Fibroblast of skin of scalp (primary cell): ENCODE measurements at regions not wholly inside any gene's neighbourhood (a gene's known extent, or its start where the extent isn't known, plus 50 kb on each side); places are given as distances from the start of the nearest gene placed in this dataset.

Source experiments
- DNase-seq: peaks from one replicate; pipeline ENCODE4 v3.0.0-alpha.2; 2013

- DNase-seq, result no peak
Measured at GRCh38 chr5:62707131-62707530, 128.5 kb downstream of the LRRC70 start.

DNA sequence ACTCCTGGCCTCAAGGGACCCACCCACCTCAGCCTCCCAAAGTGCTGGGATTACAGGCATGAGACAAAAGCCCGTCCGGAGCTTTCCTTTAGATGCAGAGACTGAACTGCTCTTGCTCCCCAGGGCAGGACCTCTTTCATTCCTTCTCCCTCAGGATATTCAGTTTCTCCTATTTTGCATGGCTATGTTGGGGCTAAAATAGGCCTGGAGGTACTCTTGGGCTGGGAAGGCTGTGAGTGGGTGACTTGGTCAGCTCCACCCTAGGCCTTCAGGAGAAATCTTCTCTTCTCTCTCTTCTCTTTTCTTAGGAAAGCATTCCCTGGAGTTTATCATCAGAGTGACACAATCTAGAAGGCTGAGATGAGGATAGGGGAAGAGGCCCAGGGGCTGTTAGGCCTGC lies 126.4 kb downstream of the LRRC70 start:
- no peak for DNase-seq

GRCh38 chr5:62702126-62702525 lies 123.5 kb downstream of the LRRC70 start:
- no peak for DNase-seq

DNA sequence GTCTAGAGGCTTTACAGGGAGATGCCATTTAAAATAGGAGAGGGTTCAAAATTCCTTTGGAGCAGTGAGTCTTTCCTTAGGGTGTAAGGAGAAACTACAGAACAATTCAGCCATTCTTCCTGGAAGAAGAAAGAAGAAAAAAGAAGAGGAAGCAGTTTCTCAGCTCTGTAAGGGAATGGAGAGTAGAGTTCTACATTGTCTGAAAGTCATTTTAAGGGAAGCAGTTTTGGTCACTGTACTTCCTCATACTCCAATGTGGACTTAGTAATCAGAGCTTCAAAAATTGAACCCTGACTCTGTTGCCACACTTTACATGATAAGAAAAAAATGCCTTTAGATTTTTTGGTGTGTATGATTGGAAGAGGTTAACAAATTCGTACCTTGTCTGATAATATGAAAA lies 122.4 kb downstream of the LRRC70 start:
- DNase-seq, result no peak

DNA sequence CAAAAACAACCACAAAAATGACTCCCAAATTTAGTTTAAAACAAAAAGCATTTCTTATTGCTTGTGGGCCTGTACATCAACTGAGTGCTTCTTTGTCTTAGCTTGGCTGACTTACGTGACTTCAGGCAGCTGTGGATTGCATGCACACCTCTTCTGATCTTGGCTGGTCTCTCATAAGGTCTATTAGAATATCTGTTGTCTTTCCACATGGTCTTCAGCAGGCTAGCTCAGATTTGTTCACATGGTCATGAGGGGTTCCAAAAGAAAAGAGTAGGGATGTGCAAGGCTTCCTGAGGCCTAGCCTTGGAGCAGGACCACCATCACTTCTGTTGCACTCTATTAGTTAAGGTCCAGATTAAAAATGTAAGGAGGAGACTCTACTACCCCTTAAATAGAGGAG lies 120.1 kb downstream of the LRRC70 start:
- DNase-seq, result no peak

DNA sequence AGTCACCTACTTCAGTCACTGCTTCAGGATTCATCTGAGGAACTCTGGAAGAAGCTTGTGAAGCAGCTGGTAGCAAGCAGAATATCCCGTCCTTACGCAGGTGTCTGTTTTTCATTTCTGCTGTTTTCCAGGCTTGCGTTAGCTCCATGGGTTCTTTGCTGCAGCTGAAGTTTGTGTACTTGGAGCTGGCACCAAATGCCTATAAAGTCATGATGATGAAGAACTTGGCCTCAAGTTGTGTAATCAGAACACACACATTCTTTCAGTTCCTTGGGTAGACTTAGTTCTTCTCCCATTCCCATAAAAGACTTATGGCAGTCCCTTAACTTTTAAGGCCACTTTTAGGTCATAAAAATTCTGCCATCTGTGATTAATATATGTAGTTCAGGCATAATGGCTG lies 116.7 kb downstream of the LRRC70 start:
- DNase-seq, result no peak

- no peak for DNase-seq
Measured at GRCh38 chr5:62692946-62693713, 114.5 kb downstream of the LRRC70 start.

DNA sequence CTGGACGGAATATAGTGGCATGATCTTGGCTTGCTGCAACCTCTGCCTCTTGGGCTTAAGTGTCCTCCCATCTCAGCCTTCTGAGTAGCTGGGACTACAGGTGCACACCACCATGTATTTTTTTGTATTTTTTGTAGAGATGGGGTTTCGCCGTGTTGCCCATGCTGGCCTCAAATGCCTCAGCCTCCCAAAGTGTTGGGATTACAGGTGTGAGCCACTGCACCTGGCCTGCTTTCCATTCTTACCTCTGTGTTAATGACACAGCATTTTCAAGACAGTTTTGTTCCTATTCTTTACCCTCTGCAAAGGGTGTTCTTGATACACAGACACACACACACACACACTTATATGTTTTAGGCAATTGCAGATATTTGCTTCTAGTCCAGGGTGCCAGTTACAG lies 113.3 kb downstream of the LRRC70 start:
- DNase-seq, result no peak

GRCh38 chr5:62690421-62690820 lies 111.8 kb downstream of the LRRC70 start:
- DNase-seq, result no peak

DNA sequence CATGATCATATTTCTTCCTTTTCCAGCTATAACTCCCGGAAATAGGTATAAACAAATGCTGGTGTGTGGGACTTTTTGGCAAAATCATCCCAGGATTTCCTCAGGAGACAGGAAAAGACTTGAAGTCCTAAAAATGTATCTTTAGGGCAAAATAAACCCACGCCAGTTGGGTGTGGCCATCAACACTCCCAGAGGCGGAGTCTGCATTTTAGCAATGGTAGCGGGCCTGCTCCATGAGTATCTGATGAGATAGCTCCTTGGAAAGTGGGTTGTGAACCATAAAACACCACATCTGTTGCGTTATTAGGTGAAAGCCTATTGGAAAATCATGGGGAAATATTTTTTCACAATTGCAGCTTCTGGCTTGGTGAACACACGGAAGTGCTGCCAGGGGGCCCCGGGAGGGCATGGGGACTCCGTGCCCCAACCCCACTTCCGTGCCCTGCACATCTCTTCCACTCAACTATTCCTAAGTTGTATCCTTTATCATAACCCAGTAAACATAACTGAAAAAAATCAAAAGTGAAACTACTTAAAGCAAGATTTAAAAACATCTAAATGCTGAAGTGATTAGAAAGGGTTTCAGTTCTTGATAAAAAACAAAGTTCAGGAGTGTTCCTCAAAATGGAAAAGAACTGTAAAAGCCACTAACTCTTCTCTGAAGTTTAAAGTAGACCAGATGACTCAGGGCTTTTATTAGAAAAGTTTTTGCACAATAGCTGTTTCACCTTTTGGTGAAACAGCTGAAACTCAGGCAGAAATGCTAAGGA lies 111.2 kb downstream of the LRRC70 start:
- DNase-seq, result no peak

DNA sequence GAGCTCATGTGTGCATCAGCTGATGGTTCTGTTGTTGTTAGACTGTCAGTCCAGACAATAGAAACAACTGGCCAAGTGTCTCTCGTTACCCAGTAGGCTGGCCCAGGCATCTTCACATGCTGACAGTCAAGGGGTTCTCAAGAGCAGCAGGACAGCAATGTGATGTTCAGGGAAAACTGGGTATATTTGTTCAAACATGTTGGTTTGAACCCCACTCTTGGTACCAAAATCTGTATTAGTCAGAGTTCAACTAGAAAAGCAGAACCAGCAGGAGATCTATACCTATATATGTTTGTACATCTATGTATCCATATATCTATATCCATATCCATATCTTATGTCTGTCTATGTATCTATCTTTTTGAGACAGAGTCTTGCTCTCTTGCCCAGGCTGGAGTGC lies 108.1 kb downstream of the LRRC70 start:
- DNase-seq, result no peak

DNA sequence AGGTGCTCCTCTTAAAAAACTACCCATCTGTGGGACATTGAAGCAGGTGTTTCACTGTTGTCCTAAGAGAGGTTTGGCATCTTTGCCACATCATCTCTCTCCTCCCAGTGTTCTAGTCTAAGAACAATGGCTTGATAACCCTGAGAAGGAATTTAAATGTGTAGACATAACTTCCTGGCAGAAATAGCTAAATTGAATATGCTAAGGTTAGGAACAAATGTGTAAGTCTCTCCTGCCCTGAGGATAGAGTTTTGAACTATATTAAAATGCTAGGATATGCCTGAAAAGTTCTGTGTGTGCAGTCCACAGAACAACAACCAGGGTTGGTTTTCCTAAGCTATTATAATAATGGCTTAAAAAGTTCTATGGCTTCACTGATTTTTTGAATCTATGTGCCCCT lies 106.6 kb downstream of the LRRC70 start:
- DNase-seq, result no peak

GRCh38 chr5:62684310-62684709 lies 105.7 kb downstream of the LRRC70 start:
- no peak for DNase-seq

- DNase-seq, result no peak
Measured at GRCh38 chr5:62682059-62682458, 103.4 kb downstream of the LRRC70 start.

DNA sequence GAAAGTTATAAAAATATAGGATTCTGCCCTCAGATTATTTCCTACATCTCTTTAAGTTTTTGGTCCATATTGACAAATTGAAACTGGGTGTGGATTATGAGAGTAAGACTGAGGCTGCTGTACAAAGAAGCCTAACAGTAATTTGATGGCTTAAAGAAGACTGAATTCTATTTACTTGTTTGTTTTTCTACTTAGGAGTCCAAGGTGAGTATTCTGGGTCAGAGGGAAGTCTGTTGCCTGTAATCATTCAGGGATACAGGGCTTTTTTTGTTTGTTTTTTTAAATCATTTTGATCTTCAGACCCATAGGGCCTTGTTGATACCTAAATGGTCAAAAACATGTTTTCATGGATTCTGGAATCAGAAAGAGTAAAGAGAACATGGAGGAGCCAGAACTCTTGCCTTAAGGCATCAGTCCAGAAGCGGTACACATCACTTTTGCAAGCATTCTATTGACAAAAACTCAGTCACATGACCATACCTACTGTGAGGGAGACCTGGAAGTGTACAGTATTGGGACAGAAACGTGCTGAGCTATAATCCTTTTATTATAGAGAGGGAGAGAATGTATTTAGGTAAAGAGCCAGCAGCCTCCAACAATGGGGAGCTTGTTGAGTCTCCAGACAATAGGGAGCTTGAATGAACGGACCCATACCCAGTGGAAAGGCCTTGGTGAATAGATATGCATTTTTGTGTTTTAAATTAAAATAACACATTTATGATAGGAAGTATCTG lies 102.7 kb downstream of the LRRC70 start:
- DNase-seq, result no peak

DNA sequence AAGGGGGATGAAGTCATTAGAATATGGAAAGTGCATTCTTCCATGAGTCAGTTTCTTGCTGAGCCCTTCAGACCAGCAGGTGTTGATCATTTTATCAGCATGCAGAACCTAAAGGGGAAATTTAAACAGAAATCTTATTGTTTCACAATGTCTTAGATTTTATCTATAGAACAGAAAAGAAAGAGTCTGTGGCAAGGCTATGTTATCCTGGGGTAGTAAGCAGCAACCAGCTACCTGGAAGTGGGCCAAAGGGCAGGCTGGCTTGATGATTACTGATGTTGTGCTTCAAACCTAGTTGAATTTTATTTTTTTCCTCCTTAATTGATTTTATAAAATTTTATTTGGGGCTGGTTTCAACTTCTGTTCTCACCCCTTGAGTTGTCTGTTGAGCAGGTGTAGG lies 101.5 kb downstream of the LRRC70 start:
- DNase-seq, result no peak
